ENCODE measurements at regions not wholly inside any gene's neighbourhood (a gene's known extent, or its start where the extent isn't known, plus 50 kb on each side); places are given as distances from the start of the nearest gene placed in this dataset.

DNA sequence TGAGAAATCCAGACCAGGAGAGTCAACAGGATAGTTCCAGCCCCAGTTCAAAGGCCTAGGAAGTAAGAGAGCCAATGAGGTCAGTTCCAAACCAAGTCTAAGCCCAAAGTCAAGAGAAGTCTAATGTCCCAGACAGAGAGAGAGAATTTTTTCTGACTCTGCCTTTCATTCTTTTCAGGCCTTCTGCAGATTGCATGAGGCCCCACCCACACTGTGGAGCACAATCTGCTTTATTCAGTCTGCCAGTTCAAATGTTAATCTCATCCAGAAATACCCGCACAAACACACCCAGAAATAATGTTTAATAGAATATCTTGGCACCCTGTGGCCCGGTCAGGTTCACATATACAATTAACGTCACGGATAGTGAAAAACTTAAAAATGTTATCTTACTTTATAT lies 962.4 kb upstream of the SOX9 start:
- CTCF ChIA-PET, result no interaction called here
- FAIRE-seq (no peak), DNase-seq (ENCODE audit: low read depth, low spot score) (no peak)
- no peaks in the 10 kb centered on the region for H3K4me1 ChIP-seq (ENCODE audit: control insufficient read depth, extremely low read depth, insufficient read depth, low read length)
- no peak overlapping the region for H2AFZ ChIP-seq (ENCODE audit: low read depth, low read length)
- dilution Hi-C loops (cut with MboI; ENCODE audit: extremely low pct_ligation_motif_present, low sequenced_read_pairs), result no loop called here
- H3K4me3 ChIP-seq (replicated peaks in 1 of 3; ENCODE audit: insufficient read depth in 1 of 3, low read depth in 1 of 3, low read length in 3 of 3), result no peak overlapping the region
- no peaks in the 10 kb centered on the region for H3K36me3 ChIP-seq (ENCODE audit: control insufficient read depth in 2 of 2, extremely low read depth in 1 of 2, insufficient read depth in 2 of 2, low read length in 2 of 2)
- no peak for TF ChIP-seq GATA2 (IDR thresholded peaks at IDR 0.05; ENCODE audit: insufficient read depth, insufficient read length, low read depth, low read length)
- TF ChIP-seq MYC (IDR thresholded peaks at IDR 0.05; ENCODE audit: low read depth, low read length), result no peak
- TF ChIP-seq FOS (IDR thresholded peaks at IDR 0.05; ENCODE audit: borderline replicate concordance, insufficient read depth, low read length), result no peak
- TF ChIP-seq POLR2AphosphoS5 (IDR thresholded peaks at IDR 0.05; ENCODE audit: insufficient read depth, low read depth, low read length), result no peak
- no peak for TF ChIP-seq EZH2 (IDR thresholded peaks at IDR 0.05; ENCODE audit: borderline replicate concordance, low read depth, low read length, severe bottlenecking)
- POLR2A ChIA-PET, result no interaction called here
- no peaks in the 10 kb centered on the region for H4K20me1 ChIP-seq (replicated peaks; ENCODE audit: control insufficient read depth, extremely low read depth, insufficient read depth, low read length)
- peaks cover 6% of the 10 kb centered on the region for H3K9me3 ChIP-seq (replicated peaks; ENCODE audit: control insufficient read depth, insufficient read depth, low read length)
- no peaks in the 10 kb centered on the region for H3K9me1 ChIP-seq (replicated peaks; ENCODE audit: control insufficient read depth, extremely low read depth, insufficient read depth, low read length)
- no TSS peak for BruUV-seq (replicated peaks)
- H3K27ac ChIP-seq (ENCODE audit: insufficient read depth, low read depth, low read length), result no peak overlapping the region
- H3K4me2 ChIP-seq (ENCODE audit: insufficient read depth, low read length), result no peak overlapping the region
- no peaks in the 10 kb centered on the region for H3K27me3 ChIP-seq (ENCODE audit: control insufficient read depth in 2 of 2, insufficient read depth in 2 of 2, low read length in 2 of 2)
- no peak overlapping the region for H3K9ac ChIP-seq (replicated peaks; ENCODE audit: extremely low read depth, insufficient read depth, low read length)
- no peaks in the 10 kb centered on the region for H3K79me2 ChIP-seq (ENCODE audit: control insufficient read depth, insufficient read depth, low read length)
- intact Hi-C loops (cut with micrococcal nuclease), result no loop called here

DNA sequence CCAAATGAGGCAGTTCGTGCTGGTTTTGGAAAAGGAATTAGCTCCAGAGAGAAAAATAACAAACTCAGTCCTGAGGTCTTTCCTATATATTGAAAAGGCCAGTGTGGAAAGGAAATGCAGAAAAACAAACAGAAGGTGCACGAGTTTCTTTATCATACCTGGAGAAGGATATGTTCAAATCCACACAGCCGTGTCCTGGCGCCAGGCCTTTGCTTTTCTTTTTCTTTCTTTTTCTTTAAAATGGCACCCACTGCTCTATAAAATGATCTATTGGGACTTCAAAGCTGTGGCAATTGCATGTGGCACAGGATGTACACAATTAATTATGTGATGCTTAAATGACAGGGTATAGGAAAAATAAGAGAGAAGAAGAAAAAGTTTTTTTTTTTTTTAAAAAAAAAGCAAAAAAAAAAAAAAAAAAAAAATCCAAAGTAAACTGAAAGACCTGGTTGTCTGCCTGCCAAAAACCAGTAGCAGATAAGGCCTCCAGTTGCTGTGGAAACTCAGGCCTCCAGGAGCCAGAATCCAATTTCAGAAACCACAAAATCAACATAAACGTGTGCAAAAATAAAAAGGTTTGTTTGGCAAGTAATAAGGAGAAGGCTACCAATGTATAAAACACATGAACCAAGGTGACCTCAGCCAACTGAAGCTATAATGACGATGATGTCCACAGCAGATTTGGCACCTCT lies 957.6 kb upstream of the SOX9 start:
- Histone ChIP-seq H3K79me2 (ENCODE audit: control insufficient read depth, insufficient read depth, low read length) (no peaks in the 10 kb centered on the region), H3K27ac (ENCODE audit: insufficient read depth, low read depth, low read length) (no peak overlapping the region), H3K9me1 (replicated peaks; ENCODE audit: control insufficient read depth, extremely low read depth, insufficient read depth, low read length) (no peaks in the 10 kb centered on the region), H3K4me1 (ENCODE audit: control insufficient read depth, extremely low read depth, insufficient read depth, low read length) (no peaks in the 10 kb centered on the region), H3K36me3 (ENCODE audit: control insufficient read depth in 2 of 2, extremely low read depth in 1 of 2, insufficient read depth in 2 of 2, low read length in 2 of 2) (no peaks in the 10 kb centered on the region), H3K9ac (replicated peaks; ENCODE audit: extremely low read depth, insufficient read depth, low read length) (no peak overlapping the region), H4K20me1 (replicated peaks; ENCODE audit: control insufficient read depth, extremely low read depth, insufficient read depth, low read length) (no peaks in the 10 kb centered on the region), H3K4me2 (ENCODE audit: insufficient read depth, low read length) (no peak overlapping the region), H2AFZ (ENCODE audit: low read depth, low read length) (no peak overlapping the region), H3K4me3 (replicated peaks in 1 of 3; ENCODE audit: insufficient read depth in 1 of 3, low read depth in 1 of 3, low read length in 3 of 3) (no peak overlapping the region), H3K9me3 (replicated peaks; ENCODE audit: control insufficient read depth, insufficient read depth, low read length) (peaks cover 6% of the 10 kb centered on the region), H3K27me3 (ENCODE audit: control insufficient read depth in 2 of 2, insufficient read depth in 2 of 2, low read length in 2 of 2) (no peaks in the 10 kb centered on the region)
- FAIRE-seq (no peak), DNase-seq (ENCODE audit: low read depth, low spot score) (no peak)
- no peak for TF ChIP-seq MYC (IDR thresholded peaks at IDR 0.05; ENCODE audit: low read depth, low read length)
- TF ChIP-seq, protein P1, sequence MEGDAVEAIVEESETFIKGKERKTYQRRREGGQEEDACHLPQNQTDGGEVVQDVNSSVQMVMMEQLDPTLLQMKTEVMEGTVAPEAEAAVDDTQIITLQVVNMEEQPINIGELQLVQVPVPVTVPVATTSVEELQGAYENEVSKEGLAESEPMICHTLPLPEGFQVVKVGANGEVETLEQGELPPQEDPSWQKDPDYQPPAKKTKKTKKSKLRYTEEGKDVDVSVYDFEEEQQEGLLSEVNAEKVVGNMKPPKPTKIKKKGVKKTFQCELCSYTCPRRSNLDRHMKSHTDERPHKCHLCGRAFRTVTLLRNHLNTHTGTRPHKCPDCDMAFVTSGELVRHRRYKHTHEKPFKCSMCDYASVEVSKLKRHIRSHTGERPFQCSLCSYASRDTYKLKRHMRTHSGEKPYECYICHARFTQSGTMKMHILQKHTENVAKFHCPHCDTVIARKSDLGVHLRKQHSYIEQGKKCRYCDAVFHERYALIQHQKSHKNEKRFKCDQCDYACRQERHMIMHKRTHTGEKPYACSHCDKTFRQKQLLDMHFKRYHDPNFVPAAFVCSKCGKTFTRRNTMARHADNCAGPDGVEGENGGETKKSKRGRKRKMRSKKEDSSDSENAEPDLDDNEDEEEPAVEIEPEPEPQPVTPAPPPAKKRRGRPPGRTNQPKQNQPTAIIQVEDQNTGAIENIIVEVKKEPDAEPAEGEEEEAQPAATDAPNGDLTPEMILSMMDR (IDR thresholded peaks at IDR 0.05; ENCODE audit: extremely low read depth in 1 of 2, insufficient read depth in 1 of 2, low read depth in 1 of 2, low read length in 2 of 2), result no peak
- intact Hi-C loops (cut with micrococcal nuclease), result no loop called here
- dilution Hi-C loops (cut with MboI; ENCODE audit: extremely low pct_ligation_motif_present, low sequenced_read_pairs), result no loop called here
- POLR2A ChIA-PET, result no interaction called here
- CTCF ChIA-PET, result no interaction called here
- BruUV-seq (replicated peaks), result no TSS peak

Data from endothelial cell of umbilical vein (primary cell).